ENCODE measurements at regions not wholly inside any gene's neighbourhood (a gene's known extent, or its start where the extent isn't known, plus 50 kb on each side); places are given as distances from the start of the nearest gene placed in this dataset.

DNA sequence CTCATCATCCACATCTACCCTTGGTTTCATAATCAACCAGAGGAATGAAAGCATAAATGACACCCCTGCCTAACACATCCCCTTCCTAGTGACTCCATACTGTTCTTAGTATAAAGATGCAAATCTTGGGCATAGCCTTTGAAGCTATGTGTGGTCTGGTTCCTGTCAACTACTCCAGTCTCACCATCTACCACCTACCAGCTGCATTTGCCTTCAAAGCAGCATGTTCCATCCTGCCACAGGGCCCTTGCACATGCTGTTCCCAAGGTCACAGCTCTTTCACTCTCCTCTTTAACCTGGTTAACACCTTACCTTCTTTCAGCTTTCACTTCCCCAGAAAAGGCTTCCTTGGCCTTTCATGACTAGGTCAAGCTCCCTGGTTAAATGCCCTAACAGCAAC is 62.3 kb upstream of the ARHGEF3 start:
- Mint-ChIP-seq H3K9me3 (peaks cover 4% of the 10 kb centered on the region), H3K4me3 (no peak overlapping the region), H3K27me3 (ENCODE audit: low read depth) (no peaks in the 10 kb centered on the region), H3K36me3 (no peaks in the 10 kb centered on the region), H3K27ac (no peak overlapping the region), H3K4me1 (peaks cover 60% of the 10 kb centered on the region)
- DNase-seq (ENCODE audit: low spot score in 2 of 2, unreplicated experiment in 2 of 2) = no peak
- TF ChIP-seq, protein P1, sequence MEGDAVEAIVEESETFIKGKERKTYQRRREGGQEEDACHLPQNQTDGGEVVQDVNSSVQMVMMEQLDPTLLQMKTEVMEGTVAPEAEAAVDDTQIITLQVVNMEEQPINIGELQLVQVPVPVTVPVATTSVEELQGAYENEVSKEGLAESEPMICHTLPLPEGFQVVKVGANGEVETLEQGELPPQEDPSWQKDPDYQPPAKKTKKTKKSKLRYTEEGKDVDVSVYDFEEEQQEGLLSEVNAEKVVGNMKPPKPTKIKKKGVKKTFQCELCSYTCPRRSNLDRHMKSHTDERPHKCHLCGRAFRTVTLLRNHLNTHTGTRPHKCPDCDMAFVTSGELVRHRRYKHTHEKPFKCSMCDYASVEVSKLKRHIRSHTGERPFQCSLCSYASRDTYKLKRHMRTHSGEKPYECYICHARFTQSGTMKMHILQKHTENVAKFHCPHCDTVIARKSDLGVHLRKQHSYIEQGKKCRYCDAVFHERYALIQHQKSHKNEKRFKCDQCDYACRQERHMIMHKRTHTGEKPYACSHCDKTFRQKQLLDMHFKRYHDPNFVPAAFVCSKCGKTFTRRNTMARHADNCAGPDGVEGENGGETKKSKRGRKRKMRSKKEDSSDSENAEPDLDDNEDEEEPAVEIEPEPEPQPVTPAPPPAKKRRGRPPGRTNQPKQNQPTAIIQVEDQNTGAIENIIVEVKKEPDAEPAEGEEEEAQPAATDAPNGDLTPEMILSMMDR (IDR thresholded peaks at IDR 0.05; ENCODE audit: unreplicated experiment) = no peak

DNA sequence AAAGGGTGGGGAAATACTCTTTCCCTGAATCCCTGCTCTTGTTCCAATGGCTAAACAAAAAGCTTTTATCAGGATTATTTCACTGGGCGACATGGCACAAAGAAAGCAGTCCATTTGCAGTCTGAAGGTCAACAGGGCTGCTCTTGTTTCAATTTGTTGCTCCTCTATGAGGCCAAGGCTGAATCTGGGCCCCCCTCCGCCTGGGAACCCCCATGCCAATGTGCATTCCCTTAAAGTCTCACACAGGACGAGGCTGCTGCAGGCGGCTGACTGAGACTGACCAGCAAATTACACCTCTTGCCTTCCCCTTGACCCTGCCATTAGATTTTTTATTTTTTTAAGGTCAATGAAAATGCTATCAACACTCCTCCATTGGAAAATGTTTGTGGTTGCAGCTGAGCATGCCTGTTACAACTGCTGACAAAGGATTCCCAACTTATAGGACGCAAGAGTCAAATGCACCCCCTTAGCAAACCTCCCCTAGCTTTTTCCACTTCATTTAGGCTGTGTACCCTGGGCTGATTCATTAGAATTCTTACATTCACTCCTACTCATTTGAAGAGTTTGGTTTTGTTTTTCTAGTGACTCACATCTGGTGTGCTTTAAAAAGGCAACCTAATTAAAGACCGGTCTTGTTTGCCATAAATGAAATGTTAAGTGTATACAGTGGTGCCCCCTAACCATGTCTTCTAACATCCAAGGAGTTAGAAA is 60.8 kb upstream of the ARHGEF3 start:
- peaks cover 4% of the 10 kb centered on the region for H3K9me3 Mint-ChIP-seq
- H3K4me3 Mint-ChIP-seq = no peak overlapping the region
- no peak for DNase-seq (ENCODE audit: low spot score in 2 of 2, unreplicated experiment in 2 of 2)
- H3K27ac Mint-ChIP-seq = peak overlapping the region; percentile 14
- TF ChIP-seq, protein P1 (IDR thresholded peaks at IDR 0.05; ENCODE audit: unreplicated experiment) = no peak
- peaks cover 57% of the 10 kb centered on the region for H3K4me1 Mint-ChIP-seq
- no peaks in the 10 kb centered on the region for H3K27me3 Mint-ChIP-seq (ENCODE audit: low read depth)
- H3K36me3 Mint-ChIP-seq = no peaks in the 10 kb centered on the region

DNA sequence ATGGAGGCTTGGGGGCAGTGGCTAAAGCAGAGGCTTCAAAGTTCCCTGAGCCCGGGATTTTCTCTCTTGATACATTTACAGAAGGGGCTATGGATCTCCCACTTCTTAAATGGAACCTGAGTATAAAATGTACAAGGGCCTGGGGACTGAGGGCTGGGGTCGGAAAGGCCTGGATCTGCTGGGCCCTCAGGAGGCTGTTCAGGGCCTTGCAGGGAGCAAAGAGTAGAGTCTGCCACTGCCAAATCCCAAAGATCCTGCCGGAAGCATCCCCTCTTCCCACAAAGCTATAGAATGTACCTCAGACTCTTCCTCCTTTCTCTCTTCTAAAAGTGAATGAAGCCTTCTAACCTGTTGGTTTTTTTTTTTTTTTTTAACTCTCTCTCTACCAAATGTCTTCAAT is 59.8 kb upstream of the ARHGEF3 start:
- peaks cover 4% of the 10 kb centered on the region for H3K9me3 Mint-ChIP-seq
- DNase-seq (ENCODE audit: low spot score in 2 of 2, unreplicated experiment in 2 of 2) = no peak
- H3K4me3 Mint-ChIP-seq = no peak overlapping the region
- H3K36me3 Mint-ChIP-seq = no peaks in the 10 kb centered on the region
- no peaks in the 10 kb centered on the region for H3K27me3 Mint-ChIP-seq (ENCODE audit: low read depth)
- H3K4me1 Mint-ChIP-seq = peaks cover 59% of the 10 kb centered on the region
- TF ChIP-seq, protein P1 (IDR thresholded peaks at IDR 0.05; ENCODE audit: unreplicated experiment) = no peak
- no peak overlapping the region for H3K27ac Mint-ChIP-seq

DNA sequence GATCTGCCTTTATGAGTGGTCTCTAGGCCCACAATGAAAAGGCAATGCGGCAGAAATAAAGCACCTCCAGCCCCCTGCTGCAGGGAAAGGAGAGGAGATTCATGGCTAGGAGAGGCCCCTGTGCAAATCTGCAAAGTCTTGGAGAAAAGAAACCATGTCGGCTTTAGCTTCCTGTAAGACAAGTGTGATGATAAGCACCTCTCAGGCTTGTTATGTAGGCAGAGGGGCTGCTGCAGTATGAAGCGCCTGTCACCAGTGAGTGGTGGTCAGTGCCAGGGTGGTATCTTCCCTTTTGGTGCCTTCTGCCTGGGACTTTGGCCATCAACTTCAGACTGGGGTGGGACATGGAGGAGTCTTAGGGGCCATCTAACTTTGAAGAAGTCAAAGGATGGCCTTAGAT is 59.2 kb upstream of the ARHGEF3 start:
- Mint-ChIP-seq H3K4me1 (peaks cover 59% of the 10 kb centered on the region), H3K27ac (no peak overlapping the region), H3K4me3 (no peak overlapping the region), H3K27me3 (ENCODE audit: low read depth) (no peaks in the 10 kb centered on the region), H3K36me3 (no peaks in the 10 kb centered on the region), H3K9me3 (peaks cover 4% of the 10 kb centered on the region)
- DNase-seq (ENCODE audit: low spot score in 2 of 2, unreplicated experiment in 2 of 2) = no peak
- TF ChIP-seq, protein P1 (IDR thresholded peaks at IDR 0.05; ENCODE audit: unreplicated experiment) = no peak

DNA sequence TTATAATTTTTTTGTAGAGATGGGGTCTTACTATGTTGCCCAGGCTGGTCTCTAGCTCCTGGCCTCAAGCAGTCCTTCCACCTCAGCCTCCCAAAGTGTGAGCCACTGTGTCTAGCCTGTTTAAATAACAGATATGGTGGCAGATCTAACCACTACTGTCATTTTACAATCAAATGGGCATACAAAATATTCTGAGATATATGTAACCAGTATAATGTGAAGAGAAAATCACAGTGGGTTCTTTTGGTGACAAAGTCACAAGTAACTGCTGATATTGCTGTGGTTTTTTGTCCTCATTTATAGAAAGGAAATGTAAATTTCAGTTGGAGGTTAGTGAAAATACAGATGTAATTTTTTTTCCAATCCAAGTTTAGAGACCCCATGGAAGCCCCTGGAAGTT is 58.6 kb upstream of the ARHGEF3 start:
- TF ChIP-seq, protein P1 (IDR thresholded peaks at IDR 0.05; ENCODE audit: unreplicated experiment) = no peak

More for the DNA sequence above, 58.6 kb upstream of the ARHGEF3 start:
- DNase-seq (ENCODE audit: low spot score in 2 of 2, unreplicated experiment in 2 of 2) = no peak
- Mint-ChIP-seq H3K4me3 (no peak overlapping the region), H3K36me3 (no peaks in the 10 kb centered on the region), H3K27me3 (ENCODE audit: low read depth) (no peaks in the 10 kb centered on the region), H3K9me3 (peaks cover 4% of the 10 kb centered on the region), H3K27ac (no peak overlapping the region), H3K4me1 (peaks cover 61% of the 10 kb centered on the region)
